Mammary epithelial cell (primary cell): ENCODE measurements at regions not wholly inside any gene's neighbourhood (a gene's known extent, or its start where the extent isn't known, plus 50 kb on each side); places are given as distances from the start of the nearest gene placed in this dataset.

Experiments
- CTCF ChIP-seq, 2 donors: IDR thresholded peaks in 1 of 2; conservative IDR thresholded peaks in 1 of 2; 2 replicates each; pipeline ENCODE4 v1.5.1; 2011 to 2012; ENCODE audit warnings: inconsistent platforms in 2 of 2, low read length in 2 of 2, mild to moderate bottlenecking in 2 of 2, control low read depth in 1 of 2, low read depth in 1 of 2; ENCODE audit not compliant: insufficient read depth in 1 of 2; ENCODE audit errors: extremely low read depth in 1 of 2
- EZH2 ChIP-seq: IDR thresholded peaks from 2 replicates; pipeline ENCODE4 v1.6.1; 2012; ENCODE audit warnings: low read length, inconsistent platforms, borderline replicate concordance

- no peak for TF ChIP-seq CTCF (conservative IDR thresholded peaks at IDR 0.05 in 1 of 2, IDR thresholded peaks at IDR 0.05 in 1 of 2; ENCODE audit: extremely low read depth in 1 of 2, insufficient read depth in 1 of 2, low read depth in 1 of 2, low read length in 2 of 2)
- TF ChIP-seq EZH2 = no peak
Observed at GRCh38 chr1:195664628-195665027, 943.6 kb downstream of the KCNT2 start.
